Adrenal gland (tissue), 5 donors: ENCODE measurements at regions not wholly inside any gene's neighbourhood (a gene's known extent, or its start where the extent isn't known, plus 50 kb on each side); places are given as distances from the start of the nearest gene placed in this dataset.

Experiments used
- POLR2A ChIP-seq, 2 donors: fragments of 450-650 bp; IDR thresholded peaks; one replicate each; pipeline ENCODE4 v1.6.1; 2017; ENCODE audit warnings: antibody characterized with exemption in 2 of 2, mild to moderate bottlenecking in 2 of 2, moderate library complexity in 1 of 2
- TF ChIP-seq, protein P1 (sequence below), 6 experiments: fragments of 450-650 bp in 4 of 6; fragments of 200-600 bp in 2 of 6; sonication (generic) in 1 of 6; IDR thresholded peaks; 1 replicate in 5 of 6; 2 replicates in 1 of 6; pipeline versions ENCODE4 v1.5.1 to v1.8.0; 2016 to 2021; ENCODE audit warnings: antibody characterized with exemption in 6 of 6, mild to moderate bottlenecking in 2 of 6, moderate library complexity in 1 of 6
- donor health status: DM: no; HTN: no; CAD: no.

- TF ChIP-seq POLR2A (IDR thresholded peaks at IDR 0.05), result no peak
- TF ChIP-seq, protein P1, sequence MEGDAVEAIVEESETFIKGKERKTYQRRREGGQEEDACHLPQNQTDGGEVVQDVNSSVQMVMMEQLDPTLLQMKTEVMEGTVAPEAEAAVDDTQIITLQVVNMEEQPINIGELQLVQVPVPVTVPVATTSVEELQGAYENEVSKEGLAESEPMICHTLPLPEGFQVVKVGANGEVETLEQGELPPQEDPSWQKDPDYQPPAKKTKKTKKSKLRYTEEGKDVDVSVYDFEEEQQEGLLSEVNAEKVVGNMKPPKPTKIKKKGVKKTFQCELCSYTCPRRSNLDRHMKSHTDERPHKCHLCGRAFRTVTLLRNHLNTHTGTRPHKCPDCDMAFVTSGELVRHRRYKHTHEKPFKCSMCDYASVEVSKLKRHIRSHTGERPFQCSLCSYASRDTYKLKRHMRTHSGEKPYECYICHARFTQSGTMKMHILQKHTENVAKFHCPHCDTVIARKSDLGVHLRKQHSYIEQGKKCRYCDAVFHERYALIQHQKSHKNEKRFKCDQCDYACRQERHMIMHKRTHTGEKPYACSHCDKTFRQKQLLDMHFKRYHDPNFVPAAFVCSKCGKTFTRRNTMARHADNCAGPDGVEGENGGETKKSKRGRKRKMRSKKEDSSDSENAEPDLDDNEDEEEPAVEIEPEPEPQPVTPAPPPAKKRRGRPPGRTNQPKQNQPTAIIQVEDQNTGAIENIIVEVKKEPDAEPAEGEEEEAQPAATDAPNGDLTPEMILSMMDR (IDR thresholded peaks at IDR 0.05), result no peak
These were observed 117.7 kb upstream of the WSCD1 start for GRCh38 chr17:5952518-5952917.
